ENCODE measurements at regions not wholly inside any gene's neighbourhood (a gene's known extent, or its start where the extent isn't known, plus 50 kb on each side); places are given as distances from the start of the nearest gene placed in this dataset.

- TF ChIP-seq CTCF (IDR thresholded peaks at IDR 0.05; ENCODE audit: poor library complexity), result no peak
- no peak for TF ChIP-seq EZH2 (IDR thresholded peaks at IDR 0.05; ENCODE audit: borderline replicate concordance)
Observed at GRCh38 chr7:96579119-96579518, 130.5 kb downstream of the SEM1 start.
